AG04449 (cell line): ENCODE measurements at regions not wholly inside any gene's neighbourhood (a gene's known extent, or its start where the extent isn't known, plus 50 kb on each side); places are given as distances from the start of the nearest gene placed in this dataset.

Experiments used
- CTCF ChIA-PET: fragments of 350-600 bp; formaldehyde crosslinking; extraction: SDS; loops from one replicate; lab custom pipeline; 2021; ENCODE audit warnings: antibody characterized with exemption; lab: Yijun Ruan, JAX
- POLR2A ChIA-PET: fragments of 400-600, 350-600 bp; formaldehyde crosslinking; extraction: SDS; loops from one replicate; lab custom pipeline; 2020; ENCODE audit warnings: antibody characterized with exemption, inconsistent platforms; lab: Yijun Ruan, JAX
- DNase-seq: peaks from one replicate; pipeline ENCODE4 v3.0.0-alpha.2; 2010; ENCODE audit warnings: low read depth, low spot score
- H3K4me3 ChIP-seq: 2 replicates; pipeline ENCODE4 v1.5.1; 2011; ENCODE audit warnings: low read depth, mild to moderate bottlenecking, control low read depth, low read length
- CTCF ChIP-seq: IDR thresholded peaks from one replicate; pipeline ENCODE4 v1.5.1; 2011; ENCODE audit warnings: mild to moderate bottlenecking, moderate library complexity, low read length, control low read depth, inconsistent platforms; ENCODE audit not compliant: insufficient read depth; ENCODE audit errors: missing control alignments

- CTCF ChIA-PET = interaction anchor here (0.9 kb wide), 1 partner anchor 144 kb away, joined by 3 read pairs; no protein-coding TSS in a partner anchor
- no peak for TF ChIP-seq CTCF
- POLR2A ChIA-PET = no interaction called here
- DNase-seq = no peak
- no peak overlapping the region for H3K4me3 ChIP-seq
Observed at GRCh38 chr5:14062178-14062577, 81.0 kb upstream of the TRIO start.

GRCh38 chr5:14061106-14061505 lies 82.0 kb upstream of the TRIO start:
- ChIA-PET CTCF (no interaction called here), POLR2A (no interaction called here)
- no peak overlapping the region for H3K4me3 ChIP-seq
- TF ChIP-seq CTCF = no peak
- no peak for DNase-seq

GRCh38 chr5:14060218-14060617 lies 82.9 kb upstream of the TRIO start:
- ChIA-PET CTCF (no interaction called here), POLR2A (no interaction called here)
- no peak for TF ChIP-seq CTCF
- DNase-seq = no peak
- H3K4me3 ChIP-seq = no peak overlapping the region

GRCh38 chr5:14059810-14060209 lies 83.3 kb upstream of the TRIO start:
- POLR2A ChIA-PET = no interaction called here
- no peak for DNase-seq
- CTCF ChIA-PET = interaction anchor here (1.2 kb wide), 1 partner anchor 25 kb away, joined by 3 read pairs; no protein-coding TSS in a partner anchor
- TF ChIP-seq CTCF = no peak
- no peak overlapping the region for H3K4me3 ChIP-seq

GRCh38 chr5:14057289-14057688 lies 85.9 kb upstream of the TRIO start:
- POLR2A ChIA-PET = no interaction called here
- H3K4me3 ChIP-seq = no peak overlapping the region
- TF ChIP-seq CTCF = no peak
- CTCF ChIA-PET = no interaction called here
- no peak for DNase-seq

- H3K4me3 ChIP-seq = no peak overlapping the region
- CTCF ChIA-PET = no interaction called here
- no peak for TF ChIP-seq CTCF
- DNase-seq = no peak
- POLR2A ChIA-PET = interaction anchor here (0.7 kb wide), 1 partner anchor 193 kb away, joined by 3 read pairs; no protein-coding TSS in a partner anchor
Observed at GRCh38 chr5:14056039-14056438, 87.1 kb upstream of the TRIO start.
